WI38 (cell line): ENCODE measurements at regions not wholly inside any gene's neighbourhood (a gene's known extent, or its start where the extent isn't known, plus 50 kb on each side); places are given as distances from the start of the nearest gene placed in this dataset.

Source experiments
- H3K4me3 ChIP-seq: 2 replicates; pipeline ENCODE4 v1.5.1; 2011; ENCODE audit warnings: low read depth, mild to moderate bottlenecking, control low read depth, low read length
- TF ChIP-seq, protein P1 (sequence below): IDR thresholded peaks from 2 replicates; pipeline ENCODE4 v1.5.1; 2012; ENCODE audit warnings: low read depth, mild to moderate bottlenecking, control low read depth, low read length

DNA sequence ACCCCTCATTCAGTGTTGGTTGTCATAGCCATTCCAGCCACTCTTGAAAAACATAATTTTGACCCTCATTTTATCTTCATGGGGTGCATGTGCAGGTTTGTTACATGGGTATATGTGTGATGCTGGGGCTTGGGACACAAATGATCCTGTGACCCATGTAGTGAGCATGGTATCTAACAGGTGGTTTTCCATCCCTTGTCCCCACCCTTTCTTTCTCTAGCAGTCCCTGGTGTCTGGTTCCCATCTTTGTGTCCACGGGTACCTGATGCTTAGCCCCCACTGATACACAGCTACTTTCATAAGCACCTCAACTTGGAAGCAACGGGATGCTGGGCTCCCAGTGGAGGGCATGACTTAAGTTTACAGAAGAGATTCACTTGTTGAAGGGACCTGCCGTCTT is 373.5 kb downstream of the UQCRFS1 start:
- TF ChIP-seq, protein P1, sequence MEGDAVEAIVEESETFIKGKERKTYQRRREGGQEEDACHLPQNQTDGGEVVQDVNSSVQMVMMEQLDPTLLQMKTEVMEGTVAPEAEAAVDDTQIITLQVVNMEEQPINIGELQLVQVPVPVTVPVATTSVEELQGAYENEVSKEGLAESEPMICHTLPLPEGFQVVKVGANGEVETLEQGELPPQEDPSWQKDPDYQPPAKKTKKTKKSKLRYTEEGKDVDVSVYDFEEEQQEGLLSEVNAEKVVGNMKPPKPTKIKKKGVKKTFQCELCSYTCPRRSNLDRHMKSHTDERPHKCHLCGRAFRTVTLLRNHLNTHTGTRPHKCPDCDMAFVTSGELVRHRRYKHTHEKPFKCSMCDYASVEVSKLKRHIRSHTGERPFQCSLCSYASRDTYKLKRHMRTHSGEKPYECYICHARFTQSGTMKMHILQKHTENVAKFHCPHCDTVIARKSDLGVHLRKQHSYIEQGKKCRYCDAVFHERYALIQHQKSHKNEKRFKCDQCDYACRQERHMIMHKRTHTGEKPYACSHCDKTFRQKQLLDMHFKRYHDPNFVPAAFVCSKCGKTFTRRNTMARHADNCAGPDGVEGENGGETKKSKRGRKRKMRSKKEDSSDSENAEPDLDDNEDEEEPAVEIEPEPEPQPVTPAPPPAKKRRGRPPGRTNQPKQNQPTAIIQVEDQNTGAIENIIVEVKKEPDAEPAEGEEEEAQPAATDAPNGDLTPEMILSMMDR = no peak
- no peak overlapping the region for H3K4me3 ChIP-seq

DNA sequence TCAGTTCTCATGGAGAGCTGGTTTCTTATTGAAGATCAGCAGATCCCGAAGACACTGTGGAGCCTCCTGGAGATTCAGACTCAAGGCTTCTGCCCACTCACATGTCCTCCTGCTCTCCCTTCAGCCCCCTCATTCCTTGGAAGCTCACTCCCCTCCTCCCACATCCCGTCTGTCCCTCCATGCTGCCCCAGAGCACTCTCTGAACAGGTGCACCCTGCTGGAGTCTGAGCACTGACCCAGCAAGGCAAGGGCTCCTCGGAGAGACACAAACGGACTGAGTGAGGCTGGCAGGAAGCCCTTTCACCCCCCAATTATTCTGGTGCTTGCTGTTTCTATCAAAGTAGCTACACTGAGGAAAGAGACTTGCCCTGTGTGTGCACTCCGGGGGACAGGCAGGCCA is 374.0 kb downstream of the UQCRFS1 start:
- TF ChIP-seq, protein P1 = no peak
- no peak overlapping the region for H3K4me3 ChIP-seq

DNA sequence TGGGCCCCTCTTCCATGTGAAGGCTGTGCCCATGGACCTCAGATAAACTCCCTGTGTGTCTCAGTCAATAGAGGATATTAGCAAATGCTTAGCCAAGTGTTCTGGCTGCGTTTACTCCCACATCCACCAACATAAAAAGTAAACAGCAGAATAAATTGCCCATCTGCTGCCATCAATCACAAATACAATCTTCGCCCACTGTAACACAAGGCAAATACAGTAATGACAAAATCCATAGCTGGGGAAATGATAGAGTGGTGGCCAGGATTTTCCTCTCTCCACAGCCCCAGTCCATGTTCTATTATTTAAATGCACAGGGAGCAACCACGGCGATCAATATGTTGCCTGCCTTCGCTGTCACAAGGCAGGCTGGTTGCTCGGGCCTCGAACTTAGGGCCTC is 376.5 kb downstream of the UQCRFS1 start:
- TF ChIP-seq, protein P1 = no peak
- no peak overlapping the region for H3K4me3 ChIP-seq

DNA sequence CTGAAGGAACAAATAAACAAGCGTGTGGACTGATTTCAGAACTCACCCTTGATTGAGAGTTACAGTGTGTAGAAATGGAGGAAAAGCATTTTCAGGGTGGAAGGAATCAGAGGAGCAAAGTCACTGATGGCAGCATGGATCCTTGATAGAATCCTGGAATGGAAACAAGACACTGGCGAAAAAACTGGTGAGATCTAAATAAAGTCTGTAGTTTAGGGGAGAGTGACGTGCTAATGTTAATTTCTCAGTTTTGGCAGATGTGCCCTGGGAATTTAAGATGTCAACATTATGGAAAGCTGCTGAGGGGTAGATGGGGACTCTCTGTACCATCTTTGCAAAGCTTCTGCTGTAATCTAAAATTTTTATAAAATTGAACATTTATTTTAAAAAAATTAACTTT is 378.0 kb downstream of the UQCRFS1 start:
- TF ChIP-seq, protein P1 = no peak
- no peak overlapping the region for H3K4me3 ChIP-seq

DNA sequence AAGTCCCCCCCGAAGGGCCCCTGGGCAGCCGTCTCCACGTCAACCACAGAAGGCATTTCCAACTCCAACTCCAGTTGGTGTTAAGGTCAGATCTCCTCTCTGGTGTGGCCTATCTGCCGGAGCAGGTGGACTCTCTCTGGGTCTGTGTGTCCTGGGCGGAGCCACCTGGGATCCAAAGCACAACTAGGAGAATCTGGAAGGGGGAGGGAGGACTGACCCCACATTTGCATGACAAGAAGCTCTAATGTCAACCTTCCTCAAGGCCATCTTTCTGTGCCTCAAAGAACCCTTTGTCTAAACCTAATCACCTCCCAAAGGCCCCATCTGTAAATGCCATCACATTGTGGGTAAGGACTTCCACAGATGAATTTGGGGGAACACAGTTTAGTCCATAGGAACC is 381.5 kb downstream of the UQCRFS1 start:
- TF ChIP-seq, protein P1 = no peak
- no peak overlapping the region for H3K4me3 ChIP-seq

DNA sequence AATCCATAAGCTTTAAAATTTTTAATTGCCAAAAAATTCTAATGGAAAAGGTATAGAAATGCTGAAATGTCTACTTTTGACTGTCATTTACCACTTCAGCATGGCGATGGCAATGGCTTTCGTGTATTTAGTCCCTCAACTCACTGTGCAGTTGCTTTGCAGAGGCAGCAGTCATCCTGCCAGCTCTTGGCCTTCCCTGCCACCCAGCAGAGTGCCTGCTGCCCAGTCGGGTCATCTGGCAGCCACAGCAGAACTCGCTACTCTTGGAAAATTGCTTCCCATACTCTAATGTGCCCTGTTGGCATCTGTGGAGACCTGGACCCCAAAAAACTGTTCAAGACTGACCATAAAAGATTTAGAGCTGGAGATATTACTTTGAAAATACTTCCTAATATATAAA is 383.2 kb downstream of the UQCRFS1 start:
- no peak overlapping the region for H3K4me3 ChIP-seq
- TF ChIP-seq, protein P1 = no peak

DNA sequence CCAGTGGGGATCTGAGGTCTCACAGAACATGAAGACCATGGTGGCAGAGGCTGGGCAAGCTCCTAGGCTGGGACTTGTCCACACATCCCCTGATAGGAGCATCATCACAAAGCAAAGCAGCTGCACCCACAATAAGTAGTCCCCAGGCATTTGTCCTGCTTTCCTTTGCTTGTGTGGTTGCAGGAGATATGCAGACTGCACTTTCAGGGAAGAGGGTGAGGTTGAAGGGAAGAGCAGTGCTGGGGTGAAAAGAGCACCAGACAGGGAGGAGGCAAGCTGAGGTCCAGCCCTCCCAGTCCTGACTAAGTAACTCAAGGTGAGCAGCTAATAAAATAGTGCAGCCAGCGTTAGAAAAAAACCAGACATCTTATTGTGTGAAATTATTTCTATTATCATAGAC is 383.6 kb downstream of the UQCRFS1 start:
- TF ChIP-seq, protein P1 = no peak

More for the DNA sequence above, 383.6 kb downstream of the UQCRFS1 start:
- H3K4me3 ChIP-seq = no peak overlapping the region
